Activated CD8-positive, alpha-beta memory T cell treated with anti-CD3 and anti-CD28 coated beads, Interleukin-2, amount 50 U/mL, for 24 hours (primary cell): ENCODE measurements at regions not wholly inside any gene's neighbourhood (a gene's known extent, or its start where the extent isn't known, plus 50 kb on each side); places are given as distances from the start of the nearest gene placed in this dataset.

Source experiments
- DNase-seq: peaks from one replicate; pipeline ENCODE4 v3.0.0-alpha.2; 2020; ENCODE audit errors: extremely low read depth

- no peak for DNase-seq
These were observed 197.1 kb upstream of the IGF1R start for GRCh38 chr15:98451236-98451635.

GRCh38 chr15:98452238-98452637 lies 196.1 kb upstream of the IGF1R start:
- no peak for DNase-seq

- DNase-seq, result no peak
These were observed 192.4 kb upstream of the IGF1R start for GRCh38 chr15:98455904-98456303.

- DNase-seq, result no peak
These were observed 171.8 kb upstream of the IGF1R start for GRCh38 chr15:98476559-98476958.

GRCh38 chr15:98480844-98481243 lies 167.5 kb upstream of the IGF1R start:
- DNase-seq, result no peak

- DNase-seq, result no peak
These were observed 164.7 kb upstream of the IGF1R start for GRCh38 chr15:98483575-98484130.

- no peak for DNase-seq
These were observed 163.4 kb upstream of the IGF1R start for GRCh38 chr15:98484914-98485313.

GRCh38 chr15:98485451-98485850 lies 162.9 kb upstream of the IGF1R start:
- DNase-seq, result no peak

GRCh38 chr15:98493966-98494511 lies 154.3 kb upstream of the IGF1R start:
- no peak for DNase-seq

- no peak for DNase-seq
These were observed 147.1 kb upstream of the IGF1R start for GRCh38 chr15:98501192-98501591.

GRCh38 chr15:98501632-98502031 lies 146.7 kb upstream of the IGF1R start:
- DNase-seq, result no peak

- no peak for DNase-seq
These were observed 144.4 kb upstream of the IGF1R start for GRCh38 chr15:98503970-98504369.

GRCh38 chr15:98504998-98505397 lies 143.3 kb upstream of the IGF1R start:
- no peak for DNase-seq

GRCh38 chr15:98505611-98506031 lies 142.7 kb upstream of the IGF1R start:
- no peak for DNase-seq

- no peak for DNase-seq
These were observed 142.2 kb upstream of the IGF1R start for GRCh38 chr15:98506172-98506571.

- no peak for DNase-seq
These were observed 141.6 kb upstream of the IGF1R start for GRCh38 chr15:98506711-98507110.

GRCh38 chr15:98513428-98513986 lies 134.8 kb upstream of the IGF1R start:
- no peak for DNase-seq

GRCh38 chr15:98514034-98514622 lies 134.2 kb upstream of the IGF1R start:
- DNase-seq, result no peak

- DNase-seq, result peak; percentile 2
These were observed 129.3 kb upstream of the IGF1R start for GRCh38 chr15:98518823-98519561.

- no peak for DNase-seq
These were observed 128.4 kb upstream of the IGF1R start for GRCh38 chr15:98519767-98520550.

GRCh38 chr15:98522127-98522526 lies 126.2 kb upstream of the IGF1R start:
- no peak for DNase-seq
